ENCODE measurements at regions not wholly inside any gene's neighbourhood (a gene's known extent, or its start where the extent isn't known, plus 50 kb on each side); places are given as distances from the start of the nearest gene placed in this dataset.

- TF ChIP-seq, protein P1, sequence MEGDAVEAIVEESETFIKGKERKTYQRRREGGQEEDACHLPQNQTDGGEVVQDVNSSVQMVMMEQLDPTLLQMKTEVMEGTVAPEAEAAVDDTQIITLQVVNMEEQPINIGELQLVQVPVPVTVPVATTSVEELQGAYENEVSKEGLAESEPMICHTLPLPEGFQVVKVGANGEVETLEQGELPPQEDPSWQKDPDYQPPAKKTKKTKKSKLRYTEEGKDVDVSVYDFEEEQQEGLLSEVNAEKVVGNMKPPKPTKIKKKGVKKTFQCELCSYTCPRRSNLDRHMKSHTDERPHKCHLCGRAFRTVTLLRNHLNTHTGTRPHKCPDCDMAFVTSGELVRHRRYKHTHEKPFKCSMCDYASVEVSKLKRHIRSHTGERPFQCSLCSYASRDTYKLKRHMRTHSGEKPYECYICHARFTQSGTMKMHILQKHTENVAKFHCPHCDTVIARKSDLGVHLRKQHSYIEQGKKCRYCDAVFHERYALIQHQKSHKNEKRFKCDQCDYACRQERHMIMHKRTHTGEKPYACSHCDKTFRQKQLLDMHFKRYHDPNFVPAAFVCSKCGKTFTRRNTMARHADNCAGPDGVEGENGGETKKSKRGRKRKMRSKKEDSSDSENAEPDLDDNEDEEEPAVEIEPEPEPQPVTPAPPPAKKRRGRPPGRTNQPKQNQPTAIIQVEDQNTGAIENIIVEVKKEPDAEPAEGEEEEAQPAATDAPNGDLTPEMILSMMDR (IDR thresholded peaks at IDR 0.05) = no peak
- TF ChIP-seq POLR2A (IDR thresholded peaks at IDR 0.05) = no peak
These were observed 126.0 kb downstream of the RAP2A start for GRCh38 chr13:97559981-97560380.
